Type B pancreatic cell (in vitro differentiated cells): ENCODE measurements at regions not wholly inside any gene's neighbourhood (a gene's known extent, or its start where the extent isn't known, plus 50 kb on each side); places are given as distances from the start of the nearest gene placed in this dataset.

ENCODE experiments used
- DNase-seq: peaks from one replicate; pipeline ENCODE4 v3.0.0; 2021; ENCODE audit warnings: mixed read lengths; ENCODE audit not compliant: unreplicated experiment; ENCODE audit errors: extremely low spot score
- H3K27ac Mint-ChIP-seq: 2 replicates; pipeline ENCODE4 v1.8.0; 2021; ENCODE audit warnings: mild to moderate bottlenecking, mixed read lengths
- H3K27me3 Mint-ChIP-seq: 2 replicates; pipeline ENCODE4 v1.8.0; 2021; ENCODE audit warnings: mixed read lengths
- H3K36me3 Mint-ChIP-seq: 2 replicates; pipeline ENCODE4 v1.8.0; 2021; ENCODE audit warnings: mixed read lengths
- H3K4me1 Mint-ChIP-seq: one replicate; pipeline ENCODE4 v1.8.0; 2021; ENCODE audit warnings: mixed read lengths; ENCODE audit not compliant: unreplicated experiment
- H3K4me3 Mint-ChIP-seq: 2 replicates; pipeline ENCODE4 v1.8.0; 2021; ENCODE audit warnings: mild to moderate bottlenecking, mixed read lengths
- H3K9me3 Mint-ChIP-seq: 2 replicates; pipeline ENCODE4 v1.8.0; 2021; ENCODE audit warnings: mixed read lengths
- CTCF ChIP-seq: fragments of 200-600 bp; sonication (generic); conservative IDR thresholded peaks from 2 replicates; pipeline ENCODE4 v1.5.0; 2021; ENCODE audit warnings: antibody characterized with exemption, mild to moderate bottlenecking

- Mint-ChIP-seq H3K36me3 (no peaks in the 10 kb centered on the region), H3K4me1 (no peaks in the 10 kb centered on the region), H3K27me3 (peaks cover 21% of the 10 kb centered on the region), H3K9me3 (no peaks in the 10 kb centered on the region), H3K4me3 (no peak overlapping the region), H3K27ac (no peak overlapping the region)
- no peak for DNase-seq
- no peak for TF ChIP-seq CTCF
Measured at GRCh38 chr16:66045626-66046025, 320.9 kb upstream of the CDH5 start.

GRCh38 chr16:66044556-66044955 lies 321.9 kb upstream of the CDH5 start:
- H3K36me3 Mint-ChIP-seq: no peaks in the 10 kb centered on the region
- H3K9me3 Mint-ChIP-seq: no peaks in the 10 kb centered on the region
- peaks cover 23% of the 10 kb centered on the region for H3K27me3 Mint-ChIP-seq
- no peak for DNase-seq
- H3K4me3 Mint-ChIP-seq: no peak overlapping the region
- peaks cover 8% of the 10 kb centered on the region for H3K4me1 Mint-ChIP-seq
- TF ChIP-seq CTCF: no peak
- no peak overlapping the region for H3K27ac Mint-ChIP-seq

- Mint-ChIP-seq H3K9me3 (no peaks in the 10 kb centered on the region), H3K27ac (no peak overlapping the region), H3K27me3 (peaks cover 21% of the 10 kb centered on the region), H3K4me1 (peaks cover 8% of the 10 kb centered on the region), H3K36me3 (no peaks in the 10 kb centered on the region), H3K4me3 (no peak overlapping the region)
- TF ChIP-seq CTCF: no peak
- DNase-seq: no peak
Measured at GRCh38 chr16:66044089-66044488, 322.4 kb upstream of the CDH5 start.

- H3K27ac Mint-ChIP-seq: no peak overlapping the region
- H3K9me3 Mint-ChIP-seq: no peaks in the 10 kb centered on the region
- H3K4me3 Mint-ChIP-seq: no peak overlapping the region
- H3K27me3 Mint-ChIP-seq: peaks cover 21% of the 10 kb centered on the region
- H3K36me3 Mint-ChIP-seq: no peaks in the 10 kb centered on the region
- peaks cover 8% of the 10 kb centered on the region for H3K4me1 Mint-ChIP-seq
- DNase-seq: no peak
- TF ChIP-seq CTCF: no peak
Measured at GRCh38 chr16:66043326-66043725, 323.2 kb upstream of the CDH5 start.

GRCh38 chr16:66042341-66042740 lies 324.1 kb upstream of the CDH5 start:
- Mint-ChIP-seq H3K36me3 (no peaks in the 10 kb centered on the region), H3K4me3 (no peak overlapping the region), H3K27ac (no peak overlapping the region), H3K4me1 (peaks cover 8% of the 10 kb centered on the region), H3K27me3 (peaks cover 24% of the 10 kb centered on the region), H3K9me3 (peaks cover 4% of the 10 kb centered on the region)
- no peak for DNase-seq
- TF ChIP-seq CTCF: no peak

- TF ChIP-seq CTCF: no peak
- Mint-ChIP-seq H3K27me3 (peaks cover 24% of the 10 kb centered on the region), H3K4me3 (no peak overlapping the region), H3K36me3 (no peaks in the 10 kb centered on the region), H3K27ac (no peak overlapping the region), H3K9me3 (peaks cover 4% of the 10 kb centered on the region), H3K4me1 (peaks cover 8% of the 10 kb centered on the region)
- DNase-seq: no peak
Measured at GRCh38 chr16:66041907-66042306, 324.6 kb upstream of the CDH5 start.
